ENCODE measurements at regions not wholly inside any gene's neighbourhood (a gene's known extent, or its start where the extent isn't known, plus 50 kb on each side); places are given as distances from the start of the nearest gene placed in this dataset.
A peak's percentile ranks its signal among the peaks of the same experiment; 100 is the strongest.

DNA sequence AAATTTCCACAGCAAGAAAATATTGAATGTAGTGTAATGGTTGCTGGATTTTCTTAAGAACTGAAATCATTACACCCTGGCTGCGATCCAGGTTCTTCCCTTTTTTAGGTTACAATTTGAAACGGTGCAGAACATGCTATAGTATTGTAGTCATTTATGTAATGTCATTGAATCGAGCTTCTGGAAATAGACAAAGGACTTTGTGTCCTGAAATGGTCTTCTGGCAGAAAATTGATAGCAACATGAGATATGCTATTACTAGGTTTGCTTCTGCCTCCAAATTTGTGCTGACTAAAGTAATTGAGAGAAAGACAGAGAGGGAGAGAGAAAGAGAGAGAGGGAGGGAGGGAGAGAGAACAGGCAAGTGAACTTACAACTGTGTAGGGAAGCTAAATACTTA, 146.2 kb upstream of the NFIA start:
- TF ChIP-seq, protein P1, sequence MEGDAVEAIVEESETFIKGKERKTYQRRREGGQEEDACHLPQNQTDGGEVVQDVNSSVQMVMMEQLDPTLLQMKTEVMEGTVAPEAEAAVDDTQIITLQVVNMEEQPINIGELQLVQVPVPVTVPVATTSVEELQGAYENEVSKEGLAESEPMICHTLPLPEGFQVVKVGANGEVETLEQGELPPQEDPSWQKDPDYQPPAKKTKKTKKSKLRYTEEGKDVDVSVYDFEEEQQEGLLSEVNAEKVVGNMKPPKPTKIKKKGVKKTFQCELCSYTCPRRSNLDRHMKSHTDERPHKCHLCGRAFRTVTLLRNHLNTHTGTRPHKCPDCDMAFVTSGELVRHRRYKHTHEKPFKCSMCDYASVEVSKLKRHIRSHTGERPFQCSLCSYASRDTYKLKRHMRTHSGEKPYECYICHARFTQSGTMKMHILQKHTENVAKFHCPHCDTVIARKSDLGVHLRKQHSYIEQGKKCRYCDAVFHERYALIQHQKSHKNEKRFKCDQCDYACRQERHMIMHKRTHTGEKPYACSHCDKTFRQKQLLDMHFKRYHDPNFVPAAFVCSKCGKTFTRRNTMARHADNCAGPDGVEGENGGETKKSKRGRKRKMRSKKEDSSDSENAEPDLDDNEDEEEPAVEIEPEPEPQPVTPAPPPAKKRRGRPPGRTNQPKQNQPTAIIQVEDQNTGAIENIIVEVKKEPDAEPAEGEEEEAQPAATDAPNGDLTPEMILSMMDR (conservative IDR thresholded peaks at IDR 0.05): no peak
- Mint-ChIP-seq H3K4me1 (ENCODE audit: unreplicated experiment) (peaks cover 29% of the 10 kb centered on the region), H3K27me3 (no peaks in the 10 kb centered on the region)

DNA sequence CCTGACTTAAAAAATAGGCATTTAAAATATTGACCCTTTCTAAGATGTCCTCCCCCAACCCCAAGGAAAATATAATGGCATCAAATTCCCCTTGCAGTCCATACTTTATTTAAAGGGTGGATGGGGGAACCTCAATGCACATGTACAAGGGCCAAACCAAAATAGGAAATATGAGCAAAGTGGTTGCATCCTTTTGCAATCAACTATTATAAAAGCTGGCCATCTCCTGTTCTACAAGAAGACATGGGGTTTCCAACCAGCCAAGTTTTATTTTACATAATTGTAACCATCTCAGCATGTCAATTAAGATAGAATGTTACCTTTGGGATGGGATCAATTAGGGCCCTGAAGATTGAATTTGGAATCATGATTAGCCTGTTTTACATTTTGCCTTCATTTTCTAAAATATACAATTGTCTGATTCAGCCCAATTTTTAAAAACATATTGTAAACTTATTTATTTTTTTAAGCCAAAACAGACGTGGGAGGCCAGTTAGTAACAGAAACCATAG, 146.7 kb upstream of the NFIA start:
- peaks cover 27% of the 10 kb centered on the region for H3K4me1 Mint-ChIP-seq (ENCODE audit: unreplicated experiment)
- TF ChIP-seq, protein P1 (conservative IDR thresholded peaks at IDR 0.05): no peak

More for the DNA sequence above, 146.2 kb upstream of the NFIA start:
- Mint-ChIP-seq H3K9me3 (no peaks in the 10 kb centered on the region), H3K36me3 (no peaks in the 10 kb centered on the region), H3K27ac (peak overlapping the region; percentile 19), H3K4me3 (peak overlapping the region; percentile 3)
- no peak for DNase-seq (ENCODE audit: extremely low spot score, unreplicated experiment)

DNA sequence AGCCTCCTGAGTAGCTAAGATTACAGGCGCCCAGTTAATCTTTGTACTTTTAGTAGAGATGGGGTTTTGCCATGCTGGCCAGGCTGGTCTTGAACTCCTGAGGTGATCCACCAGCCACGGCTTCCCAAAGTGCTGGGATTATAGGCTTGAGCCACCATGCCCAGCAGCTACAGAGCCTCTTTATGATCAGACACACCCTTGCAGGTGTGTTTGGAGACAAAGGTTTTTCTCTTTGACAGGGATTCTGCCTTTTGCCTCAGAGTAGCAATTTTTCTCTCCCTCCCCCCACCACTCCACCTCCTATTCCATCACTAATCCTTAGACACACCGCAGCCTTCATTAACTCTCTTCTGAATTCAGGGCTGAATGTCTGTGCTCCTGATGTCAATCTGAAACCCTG, 152.2 kb upstream of the NFIA start:
- Mint-ChIP-seq H3K4me3 (no peak overlapping the region), H3K27ac (no peak overlapping the region), H3K4me1 (ENCODE audit: unreplicated experiment) (peaks cover 16% of the 10 kb centered on the region), H3K36me3 (no peaks in the 10 kb centered on the region), H3K27me3 (no peaks in the 10 kb centered on the region), H3K9me3 (no peaks in the 10 kb centered on the region)
- TF ChIP-seq, protein P1 (conservative IDR thresholded peaks at IDR 0.05): no peak
- no peak for DNase-seq (ENCODE audit: extremely low spot score, unreplicated experiment)

More for the DNA sequence above, 146.7 kb upstream of the NFIA start:
- Mint-ChIP-seq H3K27ac (peak overlapping the region; percentile 27), H3K9me3 (no peaks in the 10 kb centered on the region), H3K27me3 (no peaks in the 10 kb centered on the region), H3K36me3 (no peaks in the 10 kb centered on the region), H3K4me3 (peak overlapping the region; percentile 30)
- no peak for DNase-seq (ENCODE audit: extremely low spot score, unreplicated experiment)

DNA sequence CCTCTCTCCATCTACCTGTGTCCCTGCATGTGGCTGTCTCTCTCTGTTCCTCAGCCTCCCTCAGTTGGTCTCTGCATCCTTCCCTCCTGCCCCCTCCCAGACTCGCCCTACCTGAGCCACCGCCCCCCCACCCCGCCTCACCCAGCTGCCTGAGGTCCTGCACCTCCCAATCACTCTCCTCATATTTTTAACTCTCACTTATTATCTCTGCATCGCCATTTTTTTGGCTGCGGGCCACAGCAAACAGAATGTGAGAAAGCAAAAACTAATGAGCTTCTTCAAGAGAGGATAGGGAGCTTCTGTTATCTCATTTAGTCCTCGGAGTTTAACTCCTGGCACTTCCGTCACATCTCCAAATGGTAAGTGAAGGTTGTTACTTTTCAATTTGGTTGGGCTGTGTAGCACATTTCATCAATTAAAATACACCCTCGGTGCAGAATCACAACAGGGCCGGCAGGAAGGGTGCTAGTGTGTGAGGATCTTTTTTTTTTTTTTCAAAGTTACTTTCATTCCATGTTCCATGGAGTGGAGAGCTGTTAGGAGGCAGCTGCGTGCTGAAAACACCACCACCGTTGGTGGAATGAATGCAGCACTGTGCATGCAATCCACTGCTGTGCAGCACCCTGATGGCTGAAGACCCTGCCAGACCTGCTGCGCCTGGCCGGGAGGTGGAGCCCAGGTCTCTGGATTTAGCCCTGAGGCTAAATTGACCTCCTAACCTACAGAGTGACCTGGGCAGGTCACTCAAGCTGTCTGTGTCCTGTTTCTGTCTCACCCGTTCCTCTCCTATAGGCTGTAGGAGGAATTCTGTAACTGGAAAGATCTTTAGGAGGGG, 157.2 kb upstream of the NFIA start:
- H3K9me3 Mint-ChIP-seq: no peaks in the 10 kb centered on the region
- H3K4me1 Mint-ChIP-seq (ENCODE audit: unreplicated experiment): peaks cover 43% of the 10 kb centered on the region
- H3K4me3 Mint-ChIP-seq: peak overlapping the region; percentile 71
- H3K27ac Mint-ChIP-seq: peak overlapping the region; percentile 73
- no peak for DNase-seq (ENCODE audit: extremely low spot score, unreplicated experiment)
- no peaks in the 10 kb centered on the region for H3K36me3 Mint-ChIP-seq
- TF ChIP-seq, protein P1 (conservative IDR thresholded peaks at IDR 0.05): no peak
- no peaks in the 10 kb centered on the region for H3K27me3 Mint-ChIP-seq

DNA sequence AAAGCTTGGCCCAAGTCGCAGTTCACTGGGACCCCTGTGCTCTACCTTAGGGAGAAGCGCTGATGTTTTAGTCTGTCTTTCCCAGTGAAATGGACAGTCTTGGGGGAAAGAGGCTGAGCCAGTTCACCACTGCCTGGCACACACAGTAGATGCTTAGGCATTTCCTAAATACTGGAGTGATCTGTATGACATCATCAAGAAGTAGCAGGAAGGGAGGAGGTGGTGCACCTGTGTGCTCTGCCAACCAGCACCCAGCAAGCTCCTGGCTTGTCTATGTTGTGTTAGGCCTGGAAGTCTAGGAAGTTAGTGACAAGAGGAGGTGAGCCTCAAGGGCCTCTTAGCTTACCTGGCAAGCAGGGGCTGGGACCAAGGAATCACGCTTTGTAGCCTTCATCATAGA, 158.2 kb upstream of the NFIA start:
- H3K36me3 Mint-ChIP-seq: no peaks in the 10 kb centered on the region
- H3K27ac Mint-ChIP-seq: no peak overlapping the region
- H3K9me3 Mint-ChIP-seq: no peaks in the 10 kb centered on the region
- DNase-seq (ENCODE audit: extremely low spot score, unreplicated experiment): no peak
- H3K4me1 Mint-ChIP-seq (ENCODE audit: unreplicated experiment): peaks cover 43% of the 10 kb centered on the region
- TF ChIP-seq, protein P1 (conservative IDR thresholded peaks at IDR 0.05): no peak
- H3K27me3 Mint-ChIP-seq: no peaks in the 10 kb centered on the region
- no peak overlapping the region for H3K4me3 Mint-ChIP-seq
